Peyer's patch (tissue), 4 donors: ENCODE measurements at regions not wholly inside any gene's neighbourhood (a gene's known extent, or its start where the extent isn't known, plus 50 kb on each side); places are given as distances from the start of the nearest gene placed in this dataset.

Experiments used
- DNase-seq, 3 donors: peaks; one replicate each; pipeline ENCODE4 v3.0.0-alpha.2; 2017 to 2019
- H3K27ac ChIP-seq, 4 donors: fragments of 200-600 bp; sonication (generic); one replicate each; pipeline ENCODE4 v1.5.1; 2016 to 2019
- H3K27me3 ChIP-seq, 2 donors: fragments of 200-600 bp; sonication (generic); one replicate each; pipeline ENCODE4 v1.5.1; 2019
- H3K36me3 ChIP-seq, 3 donors: fragments of 200-600 bp; sonication (generic); one replicate each; pipeline ENCODE4 v1.5.1; 2016 to 2019
- H3K4me1 ChIP-seq, 4 donors: fragments of 200-600 bp; sonication (generic); one replicate each; pipeline ENCODE4 v1.5.1; 2016 to 2019
- H3K4me3 ChIP-seq, 4 donors: fragments of 200-600 bp; sonication (generic); 1 replicate in 3 of 4; 2 replicates in 1 of 4; pipeline ENCODE4 v1.5.1; 2016 to 2019; ENCODE audit warnings: mild to moderate bottlenecking in 1 of 4
- H3K9me3 ChIP-seq, 4 donors: fragments of 200-600 bp; sonication (generic); one replicate each; pipeline ENCODE4 v1.5.1; 2016 to 2019; ENCODE audit warnings: mild to moderate bottlenecking in 1 of 4
- CTCF ChIP-seq, 6 experiments: fragments of 450-650 bp in 4 of 6; fragments of 200-600 bp in 2 of 6; sonication (generic) in 1 of 6; IDR thresholded peaks; one replicate each; pipeline ENCODE4 v1.5.1; 2017 to 2019; ENCODE audit warnings: antibody characterized with exemption in 6 of 6, mild to moderate bottlenecking in 3 of 6, moderate library complexity in 1 of 6
- POLR2A ChIP-seq, 2 donors: fragments of 450-650 bp; IDR thresholded peaks; one replicate each; pipeline ENCODE4 v1.5.1; 2017; ENCODE audit warnings: antibody characterized with exemption in 2 of 2, mild to moderate bottlenecking in 2 of 2, moderate library complexity in 2 of 2

DNA sequence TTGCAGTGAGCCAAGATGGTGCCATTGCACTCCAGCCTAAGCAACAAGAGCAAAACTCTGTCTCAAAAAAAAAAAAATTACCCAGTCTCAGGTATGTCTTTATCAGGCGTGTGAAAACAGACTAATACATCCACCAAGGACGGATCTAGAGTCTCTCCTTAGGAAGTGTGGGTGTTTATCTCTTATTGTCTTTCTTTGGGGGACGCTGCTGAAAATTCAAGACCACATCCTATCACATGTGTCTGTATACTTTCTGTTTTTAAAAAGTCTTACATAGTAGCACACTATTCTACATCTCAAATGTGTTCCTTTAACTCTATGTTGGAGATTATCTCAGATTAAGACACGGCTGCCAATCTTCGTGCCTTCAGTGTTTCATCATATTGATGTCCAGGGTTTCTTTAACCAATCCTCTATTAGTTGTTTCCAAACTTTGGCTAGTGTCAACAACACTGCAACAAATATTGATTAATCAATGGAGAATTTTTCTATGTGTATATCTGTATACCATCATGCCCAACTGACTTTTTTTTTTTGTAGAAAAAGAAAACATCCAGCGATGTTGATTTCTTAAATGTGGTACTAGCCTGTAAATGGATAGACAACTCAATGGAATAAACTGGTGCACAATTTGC, 92.3 kb upstream of the KDM7A start:
- Histone ChIP-seq H3K36me3 (no peaks in the 10 kb centered on the region), H3K27ac (no peak overlapping the region), H3K4me1 (no peaks in the 10 kb centered on the region), H3K27me3 (no peaks in the 10 kb centered on the region), H3K4me3 (no peak overlapping the region), H3K9me3 (no peaks in the 10 kb centered on the region)
- no peak for TF ChIP-seq CTCF (IDR thresholded peaks at IDR 0.05)
- TF ChIP-seq POLR2A (IDR thresholded peaks at IDR 0.05): no peak
- no peak for DNase-seq

GRCh38 chr7:140267381-140268226, 90.8 kb upstream of the KDM7A start:
- Histone ChIP-seq H3K9me3 (no peaks in the 10 kb centered on the region), H3K36me3 (no peaks in the 10 kb centered on the region), H3K4me1 (no peaks in the 10 kb centered on the region), H3K27me3 (no peaks in the 10 kb centered on the region), H3K27ac (no peak overlapping the region), H3K4me3 (no peak overlapping the region)
- DNase-seq: no peak
- TF ChIP-seq CTCF (IDR thresholded peaks at IDR 0.05) (no peak), POLR2A (IDR thresholded peaks at IDR 0.05) (no peak)

GRCh38 chr7:140263277-140263676, 86.5 kb upstream of the KDM7A start:
- Histone ChIP-seq H3K4me1 (peaks cover 0 to 13% (median 0%) of the 10 kb centered on the region in 4 donors), H3K36me3 (no peaks in the 10 kb centered on the region), H3K4me3 (no peak overlapping the region), H3K27ac (peak overlapping the region in 2 of 4 donors; percentile 9 to 10), H3K9me3 (no peaks in the 10 kb centered on the region), H3K27me3 (no peaks in the 10 kb centered on the region)
- TF ChIP-seq POLR2A (IDR thresholded peaks at IDR 0.05) (no peak), CTCF (IDR thresholded peaks at IDR 0.05) (no peak)
- DNase-seq: peak in 2 of 3 donors; percentile 21 to 53

- H3K36me3 ChIP-seq: no peaks in the 10 kb centered on the region
- peaks cover 0 to 13% (median 0%) of the 10 kb centered on the region in 4 donors for H3K4me1 ChIP-seq
- H3K27ac ChIP-seq: no peak overlapping the region
- DNase-seq: no peak
- H3K9me3 ChIP-seq: no peaks in the 10 kb centered on the region
- TF ChIP-seq POLR2A (IDR thresholded peaks at IDR 0.05): no peak
- no peak for TF ChIP-seq CTCF (IDR thresholded peaks at IDR 0.05)
- H3K4me3 ChIP-seq: no peak overlapping the region
- H3K27me3 ChIP-seq: no peaks in the 10 kb centered on the region
Observed at GRCh38 chr7:140262242-140262903, 85.6 kb upstream of the KDM7A start.

DNA sequence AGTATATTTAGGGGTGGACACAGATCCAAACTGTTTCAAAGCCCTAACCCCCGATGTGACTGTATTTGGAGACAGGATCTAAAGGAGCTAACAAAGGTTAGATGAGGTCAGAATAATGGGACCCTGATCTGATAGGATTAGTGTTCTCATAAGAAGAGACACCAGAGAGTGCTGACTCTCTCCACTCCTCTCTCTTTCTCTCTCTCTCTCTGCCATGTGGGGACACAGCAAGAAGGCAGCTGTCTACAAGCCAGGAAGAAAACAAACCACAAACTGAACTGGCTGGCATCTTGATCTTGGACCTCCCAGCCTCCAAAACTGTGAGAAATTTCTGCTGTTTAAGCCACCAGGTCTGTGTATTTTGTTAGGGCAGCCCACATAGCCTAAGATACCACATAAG, 84.7 kb upstream of the KDM7A start:
- Histone ChIP-seq H3K4me1 (peaks cover 0 to 13% (median 0%) of the 10 kb centered on the region in 4 donors), H3K9me3 (no peaks in the 10 kb centered on the region), H3K27ac (no peak overlapping the region), H3K36me3 (no peaks in the 10 kb centered on the region), H3K4me3 (no peak overlapping the region), H3K27me3 (no peaks in the 10 kb centered on the region)
- no peak for DNase-seq
- TF ChIP-seq CTCF (IDR thresholded peaks at IDR 0.05) (no peak), POLR2A (IDR thresholded peaks at IDR 0.05) (no peak)
